HK-2 (cell line): ENCODE measurements at regions not wholly inside any gene's neighbourhood (a gene's known extent, or its start where the extent isn't known, plus 50 kb on each side); places are given as distances from the start of the nearest gene placed in this dataset.

Experiments
- DNase-seq: peaks from one replicate; pipeline ENCODE4 v3.0.0-alpha.2; 2018; ENCODE audit not compliant: unreplicated experiment

DNA sequence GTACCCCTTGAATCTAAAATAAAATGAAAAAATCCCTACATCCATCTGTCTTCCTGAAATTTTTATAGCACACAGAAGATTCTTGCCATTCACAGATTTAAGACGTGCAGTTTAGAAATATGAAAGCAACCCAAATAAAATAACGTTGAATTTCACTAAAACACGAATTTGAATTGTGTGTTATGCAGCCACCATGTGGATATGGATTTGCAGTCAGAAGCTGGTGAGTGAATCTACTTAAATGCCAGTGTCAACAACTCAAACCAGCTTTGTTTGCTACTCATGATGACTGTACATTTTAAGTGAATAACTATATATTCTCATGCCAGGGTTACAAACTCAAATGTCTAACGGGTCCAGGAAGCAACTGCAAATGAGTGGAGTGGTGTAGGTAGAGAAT lies 173.0 kb upstream of the HAND2 start:
- no peak for DNase-seq

DNA sequence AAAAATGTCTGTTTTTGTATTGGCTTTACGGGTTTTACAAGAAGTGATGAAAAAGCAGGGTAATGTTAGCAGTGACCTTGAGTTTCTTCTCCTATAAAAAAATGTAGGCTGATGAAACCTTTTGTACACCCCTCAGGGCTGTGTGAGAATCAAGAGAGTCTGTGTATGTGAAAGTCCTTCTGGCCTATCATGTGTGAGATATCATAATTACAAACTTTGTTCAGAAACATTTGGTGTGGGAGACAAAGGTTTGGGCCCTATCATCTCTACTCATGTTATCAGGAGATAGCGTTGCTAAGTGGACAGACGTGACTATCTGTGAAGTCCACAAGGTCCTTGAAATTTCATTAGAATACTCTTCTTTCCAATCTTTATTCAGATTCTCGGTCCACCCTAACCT lies 170.6 kb upstream of the HAND2 start:
- no peak for DNase-seq

DNA sequence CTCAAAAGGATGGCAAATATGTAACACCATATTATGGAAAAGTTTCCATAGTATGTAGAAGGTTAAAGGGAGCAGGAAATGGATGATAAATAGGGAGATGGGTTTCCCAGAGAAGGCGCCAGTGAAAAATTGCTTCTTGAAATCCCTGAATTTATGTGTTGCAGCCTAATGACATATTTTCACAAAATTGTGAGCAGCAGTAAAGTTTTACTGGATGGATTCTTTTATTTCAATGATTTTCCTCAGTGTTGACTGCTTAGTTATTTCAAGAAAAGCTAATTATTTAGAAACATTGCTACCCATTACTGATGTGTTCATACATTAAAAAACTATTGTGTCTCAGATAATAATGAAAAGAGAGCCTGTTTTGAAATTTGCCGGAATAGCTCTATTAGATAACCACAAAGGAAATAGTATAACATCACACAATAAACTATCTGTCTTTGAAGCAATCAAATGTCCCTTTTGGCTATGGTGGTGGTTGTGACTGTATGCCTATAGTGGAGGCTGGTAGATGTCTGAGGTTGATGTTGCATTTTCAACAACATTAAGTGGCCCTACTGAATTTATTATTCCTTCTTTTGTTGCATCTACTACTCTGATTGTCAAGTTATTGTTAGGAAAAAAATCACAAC lies 169.9 kb upstream of the HAND2 start:
- no peak for DNase-seq

GRCh38 chr4:173698557-173699262 lies 168.7 kb upstream of the HAND2 start:
- DNase-seq: no peak

GRCh38 chr4:173697840-173698239 lies 167.8 kb upstream of the HAND2 start:
- DNase-seq: no peak

GRCh38 chr4:173696551-173696950 lies 166.5 kb upstream of the HAND2 start:
- no peak for DNase-seq

- no peak for DNase-seq
These were observed 166.0 kb upstream of the HAND2 start for GRCh38 chr4:173696011-173696410.

DNA sequence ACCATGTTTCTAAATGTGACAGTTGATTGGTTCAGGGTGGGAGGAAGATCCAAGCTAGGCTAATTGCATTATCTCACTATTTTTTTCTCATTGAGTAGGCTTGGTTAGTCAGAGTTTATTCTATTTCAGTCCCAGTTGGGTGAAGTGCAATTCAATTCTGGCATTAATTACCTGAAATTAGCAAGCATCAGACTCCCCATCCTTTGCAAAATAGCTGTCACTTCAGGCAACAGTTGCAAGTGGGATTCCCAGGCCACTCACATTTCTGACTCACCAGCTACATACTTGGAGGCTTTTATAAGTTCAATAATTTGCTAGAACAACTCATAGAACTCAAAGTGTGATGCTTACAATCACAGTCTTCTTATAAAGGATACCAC lies 155.8 kb upstream of the HAND2 start:
- DNase-seq: no peak

DNA sequence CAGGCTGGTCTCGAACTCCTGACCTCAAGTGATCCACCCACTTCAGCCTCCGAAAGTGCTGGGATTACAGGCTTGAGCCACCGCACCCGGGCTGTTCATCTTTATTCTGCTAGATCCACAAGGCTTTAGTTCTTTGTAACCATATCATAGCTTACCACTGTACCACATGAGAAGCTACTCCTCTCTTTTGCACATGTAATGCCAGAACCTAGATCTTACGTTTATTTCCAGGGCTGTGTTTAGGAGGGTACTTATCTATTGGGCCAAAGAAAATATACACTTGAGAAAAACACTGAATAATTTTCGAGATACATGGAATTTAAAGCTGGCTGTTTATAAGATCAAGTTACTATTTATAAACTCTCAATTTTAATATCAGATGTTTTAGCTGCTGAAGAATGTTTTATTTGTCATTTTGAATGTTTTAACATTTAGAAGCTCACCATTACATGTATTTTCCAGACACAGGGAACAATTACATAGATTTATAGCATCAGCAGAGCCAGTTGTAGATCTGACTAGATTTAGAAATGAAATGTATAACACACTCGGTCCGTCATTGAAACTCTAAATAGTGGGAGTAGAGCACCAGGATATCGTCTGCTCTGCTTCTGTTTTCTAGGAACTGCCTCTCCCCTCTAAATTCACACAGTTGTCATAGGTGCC lies 155.3 kb upstream of the HAND2 start:
- no peak for DNase-seq

- no peak for DNase-seq
These were observed 154.2 kb upstream of the HAND2 start for GRCh38 chr4:173684223-173684622.

DNA sequence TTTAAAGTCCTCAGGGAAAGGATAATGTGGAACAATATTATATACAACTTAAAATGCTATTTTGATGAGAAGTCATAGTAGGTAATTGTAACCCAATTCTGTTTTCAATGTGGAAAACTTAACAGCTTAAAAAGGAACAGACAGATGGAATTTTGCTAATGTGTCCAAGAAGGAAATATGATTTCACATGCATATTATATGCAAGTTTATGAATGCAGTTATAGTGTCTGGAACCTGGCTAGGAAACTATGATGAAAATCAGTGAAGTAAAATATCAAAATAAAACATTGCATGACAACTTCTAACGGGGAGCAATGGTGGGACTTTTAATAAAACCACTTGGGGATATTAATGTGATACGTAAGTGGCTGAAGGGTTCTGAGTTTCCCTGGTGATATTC lies 152.6 kb upstream of the HAND2 start:
- no peak for DNase-seq

GRCh38 chr4:173680278-173680677 lies 150.2 kb upstream of the HAND2 start:
- no peak for DNase-seq

- no peak for DNase-seq
These were observed 145.4 kb upstream of the HAND2 start for GRCh38 chr4:173675446-173675845.

- no peak for DNase-seq
These were observed 139.6 kb upstream of the HAND2 start for GRCh38 chr4:173669460-173670179.

- no peak for DNase-seq
These were observed 131.0 kb upstream of the HAND2 start for GRCh38 chr4:173661001-173661400.

DNA sequence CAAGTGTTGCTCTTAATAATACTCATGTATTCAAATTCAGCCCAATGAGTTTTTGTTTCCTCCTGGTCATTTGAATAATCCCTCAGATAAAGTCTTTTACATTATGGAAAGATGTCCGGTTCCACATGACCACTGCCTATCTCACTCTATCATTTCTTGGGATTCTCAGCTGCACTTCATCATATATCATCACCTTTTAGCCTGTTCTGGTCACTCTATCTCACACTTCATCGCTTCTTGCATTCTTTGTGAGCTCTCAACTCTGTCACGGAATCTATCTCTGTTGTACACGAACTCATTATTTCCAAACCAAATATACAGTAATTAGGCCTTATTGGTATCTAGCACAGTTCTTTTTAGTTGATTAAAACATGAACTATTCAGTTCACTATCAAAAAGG lies 126.9 kb upstream of the HAND2 start:
- DNase-seq: no peak

DNA sequence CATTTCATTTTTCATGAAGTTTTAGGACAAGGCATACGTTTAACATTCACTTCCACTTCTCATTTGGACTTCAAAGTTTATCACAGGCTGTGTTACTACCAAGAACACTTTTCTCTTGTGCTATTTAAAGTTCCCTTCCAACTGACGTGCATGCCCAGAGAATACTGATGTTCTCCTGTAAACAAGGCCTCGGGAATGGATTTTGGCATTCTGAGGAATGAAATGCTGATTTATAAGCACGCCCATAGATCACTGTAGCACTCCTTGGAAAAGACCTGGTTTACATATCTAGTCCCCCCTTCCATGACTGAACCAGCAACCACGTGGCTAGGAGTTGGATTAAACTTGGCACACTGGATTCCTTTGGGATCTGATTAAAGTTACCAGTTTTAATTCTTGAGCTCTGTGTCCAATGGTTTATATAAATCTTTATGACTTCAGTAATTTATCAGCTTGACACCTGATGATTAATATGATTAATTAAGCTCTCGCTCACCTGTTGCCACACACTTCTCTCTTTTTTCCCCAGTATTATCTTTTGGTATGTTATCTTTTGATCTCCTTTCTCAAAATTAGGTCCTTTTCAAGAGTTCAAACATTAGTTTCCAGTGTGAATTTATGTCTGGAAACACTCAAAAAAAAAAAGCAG lies 122.4 kb upstream of the HAND2 start:
- DNase-seq: no peak

- no peak for DNase-seq
These were observed 121.7 kb upstream of the HAND2 start for GRCh38 chr4:173651651-173652282.

GRCh38 chr4:173647902-173648301 lies 117.9 kb upstream of the HAND2 start:
- DNase-seq: no peak

- no peak for DNase-seq
These were observed 112.5 kb upstream of the HAND2 start for GRCh38 chr4:173642509-173642908.

- no peak for DNase-seq
These were observed 105.4 kb upstream of the HAND2 start for GRCh38 chr4:173635395-173635794.

DNA sequence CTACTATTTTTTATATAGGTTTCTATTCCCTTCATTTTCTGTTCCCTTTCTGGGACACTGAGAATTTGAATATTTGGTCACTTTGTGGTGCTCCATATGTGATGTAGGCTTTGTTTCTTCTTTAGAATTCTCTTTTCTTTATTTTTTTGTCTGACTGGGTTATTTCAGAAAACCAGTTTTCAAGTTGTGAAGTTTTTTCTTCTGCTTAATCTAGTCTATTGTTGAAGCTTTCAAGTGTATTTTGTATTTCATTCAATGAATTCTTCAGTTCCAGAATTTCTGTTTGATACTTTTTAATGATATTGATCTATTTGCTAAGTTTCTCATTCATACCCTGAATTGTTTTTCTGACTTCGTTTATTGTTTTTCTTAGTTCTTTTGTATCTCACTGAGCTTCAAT lies 96.2 kb upstream of the HAND2 start:
- no peak for DNase-seq
